Neuronal stem cell (in vitro differentiated cells): ENCODE measurements at regions not wholly inside any gene's neighbourhood (a gene's known extent, or its start where the extent isn't known, plus 50 kb on each side); places are given as distances from the start of the nearest gene placed in this dataset.

Experiments
- DNase-seq: peaks from one replicate; pipeline ENCODE4 v3.0.0-alpha.2; 2013; ENCODE audit warnings: low spot score
- H2AFZ ChIP-seq: one replicate; pipeline ENCODE4 v1.6.1; 2013; ENCODE audit warnings: mild to moderate bottlenecking, low read length, inconsistent platforms
- H2AK5ac ChIP-seq: 2 replicates; pipeline ENCODE4 v1.6.1; 2013; ENCODE audit warnings: low read depth, mild to moderate bottlenecking, inconsistent platforms, low read length, moderate library complexity, mixed read lengths
- H2BK120ac ChIP-seq: 2 replicates; pipeline ENCODE4 v1.6.1; 2013; ENCODE audit warnings: low read depth, mild to moderate bottlenecking, inconsistent platforms, low read length, moderate library complexity, mixed read lengths
- H2BK12ac ChIP-seq: one replicate; pipeline ENCODE4 v1.6.1; 2013; ENCODE audit warnings: low read length, inconsistent platforms
- H2BK15ac ChIP-seq: 2 replicates; pipeline ENCODE4 v1.6.1; 2013; ENCODE audit warnings: mild to moderate bottlenecking, low read length, inconsistent platforms, mixed read lengths
- H2BK5ac ChIP-seq: one replicate; pipeline ENCODE4 v1.6.1; 2013; ENCODE audit warnings: inconsistent platforms, mild to moderate bottlenecking, low read length, moderate library complexity
- H3K14ac ChIP-seq: one replicate; pipeline ENCODE4 v1.6.1; 2013; ENCODE audit warnings: low read length, inconsistent platforms
- H3K18ac ChIP-seq: 2 replicates; pipeline ENCODE4 v1.6.1; 2013; ENCODE audit warnings: low read length, inconsistent platforms
- H3K23ac ChIP-seq: 2 replicates; pipeline ENCODE4 v1.6.1; 2013; ENCODE audit warnings: low read depth, mild to moderate bottlenecking, mixed read lengths, low read length, inconsistent platforms; ENCODE audit not compliant: poor library complexity
- H3K27ac ChIP-seq: replicated peaks from 3 replicates; pipeline ENCODE4 v1.5.1; 2013; ENCODE audit warnings: low read length, inconsistent platforms
- H3K27me3 ChIP-seq, 3 experiments: 2 replicates each; pipeline ENCODE4 v1.6.1; 2013; ENCODE audit warnings: low read length in 3 of 3, mild to moderate bottlenecking in 2 of 3, inconsistent platforms in 1 of 3, low read depth in 1 of 3, mixed read lengths in 1 of 3, moderate library complexity in 1 of 3; ENCODE audit not compliant: control insufficient read depth in 3 of 3, insufficient read depth in 3 of 3
- H3K36me3 ChIP-seq, 2 donors: replicated peaks in 1 of 2; 2 replicates each; pipeline ENCODE4 v1.6.1; 2013; ENCODE audit warnings: low read length in 2 of 2; ENCODE audit not compliant: control insufficient read depth in 2 of 2, insufficient read depth in 2 of 2
- H3K4ac ChIP-seq: 2 replicates; pipeline ENCODE4 v1.6.1; 2013; ENCODE audit warnings: inconsistent platforms, mild to moderate bottlenecking, low read length, moderate library complexity
- H3K4me1 ChIP-seq, 2 donors: 1 replicate in 1 of 2; 2 replicates in 1 of 2; pipeline ENCODE4 v1.6.1; 2013; ENCODE audit warnings: low read length in 2 of 2, low read depth in 1 of 2; ENCODE audit not compliant: control insufficient read depth in 2 of 2, insufficient read depth in 1 of 2
- H3K4me2 ChIP-seq: one replicate; pipeline ENCODE4 v1.6.1; 2013; ENCODE audit warnings: mild to moderate bottlenecking, low read length, inconsistent platforms; ENCODE audit not compliant: insufficient read depth, poor library complexity, severe bottlenecking
- H3K4me3 ChIP-seq, 2 donors: 2 replicates each; pipeline ENCODE4 v1.5.1; 2013; ENCODE audit warnings: low read length in 2 of 2, mild to moderate bottlenecking in 2 of 2, inconsistent platforms in 1 of 2, moderate library complexity in 1 of 2
- H3K79me1 ChIP-seq: one replicate; pipeline ENCODE4 v1.6.1; 2013; ENCODE audit warnings: low read depth, mild to moderate bottlenecking, inconsistent platforms, low read length, moderate library complexity
- H3K9ac ChIP-seq: one replicate; pipeline ENCODE4 v1.6.1; 2013; ENCODE audit warnings: mild to moderate bottlenecking, low read depth, low read length, inconsistent platforms; ENCODE audit not compliant: poor library complexity
- H3K9me3 ChIP-seq, 2 donors: replicated peaks in 1 of 2; 2 replicates each; pipeline versions ENCODE3 to v1.6.1; 2013; ENCODE audit warnings: low read length in 2 of 2, mild to moderate bottlenecking in 2 of 2, inconsistent platforms in 1 of 2, low read depth in 1 of 2, mixed read lengths in 1 of 2, moderate library complexity in 1 of 2; ENCODE audit not compliant: control insufficient read depth in 2 of 2, insufficient read depth in 1 of 2
- H4K8ac ChIP-seq: one replicate; pipeline ENCODE4 v1.6.1; 2013; ENCODE audit warnings: low read depth, mild to moderate bottlenecking, inconsistent platforms, low read length, moderate library complexity
- H4K91ac ChIP-seq: one replicate; pipeline ENCODE4 v1.6.1; 2013; ENCODE audit warnings: low read length, low read depth, mild to moderate bottlenecking, inconsistent platforms; ENCODE audit not compliant: poor library complexity
- WGBS, 2 donors: extraction: QIAGEN DNeasy Blood & Tissue Kit; methylation state at CpG; one replicate each; pipeline ENCODE4 v1.1.7; 2013; ENCODE audit warnings: missing lambda C conversion rate in 2 of 2, mixed read lengths in 1 of 2; ENCODE audit not compliant: insufficient read length in 2 of 2, insufficient replicate concordance in 1 of 2; ENCODE audit errors: extremely low coverage in 2 of 2; 5-methylcytosine and 5-hydroxymethylcytosine counted together

DNA sequence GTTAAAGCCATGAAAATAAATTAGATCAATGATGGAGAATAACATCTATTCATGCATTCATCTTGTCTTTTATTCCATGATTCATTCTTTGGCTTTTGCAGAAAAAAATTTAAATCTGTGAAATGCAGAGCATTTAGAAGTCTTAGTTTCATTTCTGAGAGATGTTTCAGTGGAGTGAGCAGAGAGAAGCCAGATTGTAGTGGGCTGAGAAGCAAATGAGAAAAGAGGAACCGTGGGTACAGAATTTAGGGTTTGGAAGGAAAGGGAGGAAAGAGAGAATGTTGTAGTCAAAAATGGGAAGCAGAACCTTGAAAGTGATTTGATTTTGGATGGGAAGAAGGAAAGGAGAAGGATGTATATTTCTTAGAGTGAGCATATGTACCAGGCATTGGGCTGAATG is 260.3 kb upstream of the MAN1A1 start:
- Histone ChIP-seq H4K91ac (no peak overlapping the region), H3K4me1 (peaks cover 3 to 10% of the 10 kb centered on the region in 2 donors), H2BK5ac (no peak overlapping the region), H3K27ac (no peak overlapping the region), H4K8ac (no peak overlapping the region), H3K4me3 (no peak overlapping the region), H3K9ac (no peak overlapping the region), H3K36me3 (no peaks in the 10 kb centered on the region), H2AK5ac (no peak overlapping the region), H3K23ac (no peak overlapping the region), H2BK120ac (no peak overlapping the region), H2BK15ac (no peak overlapping the region), H3K27me3 (no peaks in the 10 kb centered on the region), H3K79me1 (no peaks in the 10 kb centered on the region), H3K18ac (no peak overlapping the region), H3K14ac (no peak overlapping the region), H3K9me3 (no peaks in the 10 kb centered on the region), H3K4ac (no peak overlapping the region), H2AFZ (no peak overlapping the region), H3K4me2 (no peak overlapping the region), H2BK12ac (no peak overlapping the region)
- DNase-seq = no peak
- no CpG with 5 or more reads among the region's 1 CpG for WGBS, 2 donors

DNA sequence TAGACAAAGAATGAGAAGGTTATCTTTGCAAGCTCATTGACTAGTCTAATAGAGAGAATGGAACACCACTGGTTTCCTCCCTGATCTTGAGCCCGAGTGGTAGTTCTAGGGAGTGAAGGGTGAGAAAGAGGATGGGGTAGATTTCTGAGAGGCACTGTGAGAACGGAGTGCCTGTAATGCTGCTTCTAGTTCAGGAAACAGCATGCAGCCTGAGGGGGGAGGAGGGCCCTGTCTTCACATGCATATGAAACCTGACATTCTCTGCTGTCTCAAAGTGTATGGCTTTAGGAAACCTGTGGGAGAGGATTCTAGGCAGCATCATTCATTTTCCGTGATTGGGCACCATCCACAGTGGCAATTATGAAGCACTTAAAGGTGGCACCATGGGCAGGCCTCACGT is 259.4 kb upstream of the MAN1A1 start:
- Histone ChIP-seq H3K4me1 (peaks cover 0 to 10% of the 10 kb centered on the region in 2 donors), H3K27me3 (no peaks in the 10 kb centered on the region), H3K4ac (no peak overlapping the region), H3K9ac (no peak overlapping the region), H3K4me3 (no peak overlapping the region), H2AK5ac (no peak overlapping the region), H3K27ac (no peak overlapping the region), H2BK120ac (no peak overlapping the region), H2BK12ac (no peak overlapping the region), H2AFZ (no peak overlapping the region), H3K36me3 (no peaks in the 10 kb centered on the region), H2BK15ac (no peak overlapping the region), H3K18ac (no peak overlapping the region), H3K79me1 (no peaks in the 10 kb centered on the region), H2BK5ac (no peak overlapping the region), H4K91ac (no peak overlapping the region), H3K23ac (no peak overlapping the region), H3K14ac (no peak overlapping the region), H3K9me3 (no peaks in the 10 kb centered on the region), H3K4me2 (no peak overlapping the region), H4K8ac (no peak overlapping the region)
- no CpG with 5 or more reads among the region's 4 CpGs for WGBS, 2 donors
- no peak for DNase-seq

DNA sequence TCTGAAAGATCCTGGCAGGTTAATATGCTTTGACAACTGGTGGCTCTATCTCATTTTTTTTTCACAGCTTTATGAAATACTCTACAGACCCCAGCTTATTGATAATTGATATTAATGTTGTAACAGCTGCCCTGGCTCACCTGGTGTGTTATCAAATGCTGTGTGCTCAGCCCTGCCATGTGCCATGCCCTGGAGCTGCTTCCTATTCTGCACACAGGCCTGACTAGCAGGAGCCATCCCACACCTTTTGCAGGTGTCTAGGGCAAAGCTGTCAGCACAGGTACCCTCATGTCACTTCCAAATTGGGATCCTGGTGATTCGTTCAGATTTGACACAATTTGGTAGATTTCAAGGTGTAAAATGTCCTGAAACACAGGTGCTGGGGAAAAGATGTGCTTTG is 254.6 kb upstream of the MAN1A1 start:
- no peak for DNase-seq

DNA sequence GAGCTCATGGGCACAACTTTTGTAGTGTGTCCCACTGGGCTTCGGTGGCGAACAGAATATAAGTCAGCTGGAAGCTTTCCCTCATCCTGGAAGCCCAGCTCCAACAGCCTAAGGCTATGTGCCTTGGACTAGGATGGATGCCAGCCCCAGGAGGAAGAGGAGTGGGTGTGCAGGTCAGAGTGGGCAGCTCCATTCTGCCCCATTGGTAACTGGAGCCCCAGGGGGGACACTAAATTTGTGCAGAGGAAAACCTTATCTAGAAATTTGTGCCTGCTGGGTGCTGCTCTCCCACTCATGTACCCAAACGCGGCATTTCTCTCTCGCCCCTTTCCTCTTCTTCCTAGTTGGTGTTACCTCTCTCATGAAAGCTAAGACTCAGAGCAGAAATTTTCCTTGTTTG is 253.9 kb upstream of the MAN1A1 start:
- Histone ChIP-seq H3K4ac (no peak overlapping the region), H3K4me2 (no peak overlapping the region), H2AFZ (no peak overlapping the region), H3K9ac (no peak overlapping the region), H3K9me3 (no peaks in the 10 kb centered on the region), H3K36me3 (no peaks in the 10 kb centered on the region), H3K14ac (no peak overlapping the region), H4K91ac (no peak overlapping the region), H3K79me1 (no peaks in the 10 kb centered on the region), H3K23ac (no peak overlapping the region), H2BK12ac (no peak overlapping the region), H4K8ac (no peak overlapping the region), H2BK120ac (no peak overlapping the region), H3K18ac (peak overlapping the region; percentile 40), H3K4me3 (no peak overlapping the region), H3K27me3 (no peaks in the 10 kb centered on the region), H3K4me1 (no peaks in the 10 kb centered on the region), H2BK5ac (no peak overlapping the region), H2AK5ac (no peak overlapping the region), H3K27ac (no peak overlapping the region), H2BK15ac (no peak overlapping the region)
- WGBS, 2 donors = no CpG with 5 or more reads among the region's 5 CpGs
- DNase-seq = no peak

More for the DNA sequence above, 254.6 kb upstream of the MAN1A1 start:
- Histone ChIP-seq H4K91ac (no peak overlapping the region), H3K4me2 (no peak overlapping the region), H3K18ac (no peak overlapping the region), H3K9ac (no peak overlapping the region), H2BK5ac (no peak overlapping the region), H3K23ac (no peak overlapping the region), H2BK15ac (no peak overlapping the region), H2AFZ (no peak overlapping the region), H3K9me3 (no peaks in the 10 kb centered on the region), H3K4me1 (no peaks in the 10 kb centered on the region), H3K36me3 (no peaks in the 10 kb centered on the region), H4K8ac (no peak overlapping the region), H3K27ac (no peak overlapping the region), H3K79me1 (no peaks in the 10 kb centered on the region), H3K4me3 (no peak overlapping the region), H3K27me3 (no peaks in the 10 kb centered on the region), H3K14ac (no peak overlapping the region), H2BK120ac (no peak overlapping the region), H2AK5ac (no peak overlapping the region), H2BK12ac (no peak overlapping the region), H3K4ac (no peak overlapping the region)
- no CpG with 5 or more reads among the region's 1 CpG for WGBS, 2 donors
